ENCODE measurements at regions not wholly inside any gene's neighbourhood (a gene's known extent, or its start where the extent isn't known, plus 50 kb on each side); places are given as distances from the start of the nearest gene placed in this dataset.
"Not testable (repeated sequence)": the region's sequence is repeated elsewhere in the genome, so short reads cannot be mapped to it uniquely, and the experiment has no call there.

DNA sequence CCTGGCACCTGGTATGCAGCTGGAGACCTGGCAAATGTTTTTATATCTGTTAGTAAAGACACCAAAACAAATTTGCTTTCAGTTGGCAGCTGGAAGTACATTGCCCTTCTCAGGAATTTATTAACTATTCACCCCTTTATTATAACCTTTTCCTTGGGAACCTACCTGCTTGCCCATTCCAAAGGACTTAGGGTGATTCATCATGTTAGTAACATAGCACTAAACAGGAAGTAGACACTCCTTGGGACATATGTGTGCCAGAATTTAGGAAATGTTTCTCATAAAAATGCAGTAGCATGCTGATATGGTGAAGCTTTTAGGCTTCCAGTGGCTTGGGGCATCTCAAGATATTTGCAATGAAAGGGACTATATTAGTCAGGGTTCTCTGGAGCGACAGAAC, 184.2 kb downstream of the DMAC1 start:
- no peak for DNase-seq

DNA sequence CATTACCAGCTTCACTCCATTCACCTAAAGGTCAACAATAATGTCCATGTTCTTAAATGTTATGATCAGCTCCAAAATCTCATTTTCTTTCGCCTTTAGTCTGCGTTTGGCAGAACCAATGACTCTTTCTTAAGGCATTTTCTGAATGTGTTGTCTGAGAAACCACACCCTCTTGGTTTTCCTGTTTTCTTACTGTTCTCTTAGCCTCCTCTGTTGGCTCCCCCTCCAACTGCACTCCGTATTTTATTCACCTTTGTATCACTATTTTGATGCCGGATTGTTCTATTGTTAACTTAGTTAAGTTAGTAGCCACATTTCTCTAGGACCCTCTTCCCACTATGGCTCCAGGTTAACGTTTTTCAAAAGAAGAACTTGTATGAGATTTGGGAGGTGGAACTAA, 185.6 kb downstream of the DMAC1 start:
- no peak for DNase-seq

DNA sequence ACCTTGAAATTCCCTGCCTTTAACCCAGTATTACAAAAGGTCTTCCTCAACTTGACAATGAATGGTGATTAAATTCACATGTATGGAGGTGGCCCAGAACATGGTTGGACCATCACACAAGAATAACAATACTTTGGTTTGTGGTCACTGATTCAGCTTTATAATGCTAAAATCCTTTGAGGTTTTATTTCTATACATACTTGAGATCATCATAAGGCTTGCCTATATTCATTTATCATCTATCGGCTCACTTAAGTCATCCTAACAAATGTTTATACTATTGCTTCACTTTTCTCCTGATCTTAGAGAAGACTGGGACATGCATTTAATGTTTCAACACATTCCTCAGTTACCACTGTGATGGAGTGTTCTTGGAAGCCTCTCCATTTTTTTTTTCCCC, 191.3 kb downstream of the DMAC1 start:
- DNase-seq: no peak

DNA sequence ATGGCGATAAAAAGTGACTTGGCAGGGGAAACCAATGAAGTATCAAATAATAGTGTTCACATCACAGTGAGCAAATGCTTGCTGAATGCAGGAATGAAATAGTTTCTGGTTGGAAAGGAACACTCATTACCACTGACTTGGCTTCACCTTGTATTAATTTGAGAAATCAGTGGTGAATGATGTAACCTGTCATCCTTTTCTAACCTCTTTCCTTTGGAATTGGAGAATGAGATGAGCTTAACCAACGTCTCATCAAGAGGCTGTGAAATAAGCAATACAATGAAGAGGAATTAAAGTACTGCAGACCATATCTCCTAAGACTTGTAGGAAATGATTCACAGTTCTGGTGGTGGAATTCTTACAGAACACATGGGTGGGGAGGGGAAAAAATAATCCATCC, 192.2 kb downstream of the DMAC1 start:
- no peak for DNase-seq

DNA sequence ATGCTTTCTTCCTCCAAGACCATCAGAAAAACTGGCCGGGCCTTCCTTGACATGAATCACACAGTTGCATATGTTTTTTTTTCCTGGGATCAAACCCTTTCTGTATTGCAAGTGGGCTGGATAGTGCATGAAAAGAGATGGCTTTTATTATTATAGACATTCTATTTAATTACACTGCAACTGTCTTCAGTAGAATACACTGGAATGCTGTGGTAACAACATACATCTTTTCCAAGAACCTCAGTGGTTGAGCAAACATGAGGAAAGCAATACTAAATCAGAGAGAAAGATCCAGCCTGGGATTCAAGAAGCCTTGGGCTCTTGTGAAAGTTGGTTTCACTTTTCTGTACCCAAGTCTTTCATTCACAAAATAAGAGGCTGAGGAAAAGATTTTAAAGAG, 193.0 kb downstream of the DMAC1 start:
- no peak for DNase-seq

DNA sequence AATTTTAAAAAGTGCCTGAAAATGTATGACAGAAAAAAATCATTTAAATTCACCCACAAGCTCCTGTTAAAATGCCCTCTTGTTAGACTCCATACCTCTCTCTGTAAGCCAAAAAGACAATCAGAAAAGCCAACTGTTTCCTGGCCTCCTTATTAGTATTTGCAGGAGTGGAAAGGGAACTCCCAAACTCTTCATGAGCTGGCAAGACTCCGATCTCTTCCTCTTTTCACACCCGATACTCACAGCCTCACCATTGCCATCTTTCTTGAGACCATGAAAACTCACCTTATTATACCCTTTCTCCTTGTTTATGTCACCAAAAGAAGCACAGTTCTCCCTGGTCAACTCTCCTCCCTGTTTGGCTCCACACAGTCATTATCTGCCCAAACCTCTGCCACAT, 197.8 kb downstream of the DMAC1 start:
- DNase-seq: no peak

DNA sequence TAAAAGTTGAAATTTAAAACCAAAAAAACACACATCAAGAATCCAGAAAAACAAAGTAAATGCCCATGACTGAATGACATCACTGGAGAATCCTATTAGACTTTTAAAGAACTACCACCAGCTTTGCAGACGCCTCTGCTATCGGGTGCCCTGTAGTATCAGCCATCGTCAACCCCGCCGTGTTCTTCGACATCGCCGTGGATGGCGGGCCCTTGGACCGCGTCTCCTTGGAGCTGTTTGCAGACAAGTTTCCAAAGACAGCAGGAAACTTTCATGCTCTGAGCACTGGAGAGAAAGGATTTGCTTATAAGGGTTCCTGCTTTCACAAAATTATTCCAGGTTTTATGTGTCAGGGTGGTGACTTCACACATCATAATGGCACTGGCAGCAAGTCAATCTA, 201.9 kb downstream of the DMAC1 start:
- DNase-seq: no peak

DNA sequence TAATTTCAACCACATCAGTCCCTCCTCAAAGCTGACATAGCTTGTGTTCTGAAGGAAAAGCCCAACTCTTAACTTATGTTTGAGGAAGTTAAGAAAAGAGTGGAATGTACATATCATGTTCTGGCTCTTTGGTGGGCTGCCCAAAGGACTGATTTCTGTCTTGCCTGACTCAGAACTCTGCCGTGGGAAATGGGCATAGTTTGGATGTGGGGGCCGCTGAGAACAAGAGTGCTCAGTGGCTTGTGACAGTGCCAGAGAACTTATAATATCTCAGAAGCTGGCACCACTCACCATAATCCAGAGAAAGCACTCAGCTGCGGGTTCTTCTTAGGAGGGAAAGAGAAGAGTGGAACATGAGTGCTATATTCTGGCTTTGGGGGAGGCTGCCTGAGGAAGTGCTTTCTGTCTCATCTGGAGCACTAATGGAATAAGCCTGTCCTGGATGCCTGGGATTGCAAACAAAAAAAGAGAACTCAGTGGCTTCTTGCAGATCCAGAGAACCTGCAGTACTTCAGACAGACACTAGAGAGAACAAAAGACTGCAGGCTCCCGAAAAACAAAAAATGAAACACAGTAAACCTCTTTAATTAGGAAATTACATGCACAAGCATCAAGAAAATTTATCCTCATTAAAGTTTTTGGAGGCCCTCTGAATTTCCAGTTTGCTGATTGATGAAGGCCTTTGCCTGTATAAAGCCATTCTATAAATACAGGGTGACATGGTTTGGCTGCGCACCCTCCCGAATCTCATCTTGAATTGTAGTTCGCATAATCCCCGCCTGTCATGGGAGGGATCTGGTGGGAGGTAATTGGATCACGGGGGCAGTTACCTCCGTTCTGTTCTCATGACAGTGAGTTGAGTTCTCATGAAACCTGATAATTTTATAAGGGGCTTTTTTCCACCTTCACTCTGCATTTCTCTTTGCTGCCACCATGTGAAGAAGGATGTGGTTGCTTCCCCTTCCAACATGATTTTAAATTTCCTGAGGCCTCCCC, 207.0 kb downstream of the DMAC1 start:
- no peak for DNase-seq

DNA sequence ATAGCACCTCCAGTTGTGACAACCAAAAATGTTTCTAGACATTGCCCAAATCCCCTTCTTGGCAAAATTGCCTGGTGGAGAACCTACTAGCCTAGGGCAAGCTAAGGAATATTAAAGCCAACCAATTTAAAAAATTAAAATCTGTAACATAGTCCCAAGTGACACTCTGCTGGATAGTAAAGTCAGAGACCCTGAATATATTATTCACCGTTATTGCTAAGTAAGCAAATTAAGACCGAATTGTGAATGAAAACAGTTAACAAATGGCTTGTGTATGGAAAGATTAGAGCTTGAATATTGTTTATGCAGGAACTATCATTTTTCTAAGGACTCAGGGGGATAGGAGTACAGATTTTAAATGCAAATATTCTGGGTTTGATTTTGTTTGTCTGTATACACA, 208.1 kb downstream of the DMAC1 start:
- DNase-seq: no peak

DNA sequence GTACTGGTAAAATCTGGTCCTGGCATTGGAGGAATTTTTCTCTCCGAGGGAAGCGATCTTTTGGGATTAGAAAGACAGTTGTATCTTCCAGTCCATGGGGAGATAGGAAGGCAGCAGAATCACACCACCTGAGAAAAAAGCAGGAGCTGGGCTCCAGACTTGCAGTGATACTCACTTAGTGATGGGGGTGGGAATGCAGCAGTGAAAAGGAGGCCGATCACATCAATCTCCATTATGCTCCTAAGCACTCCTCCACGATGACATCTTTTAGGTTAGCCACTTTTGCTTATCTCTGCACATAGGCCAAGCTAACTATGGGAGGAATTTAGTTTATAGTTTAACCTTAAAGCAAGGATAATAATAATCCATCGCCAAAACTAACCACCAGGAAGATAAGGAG, 219.0 kb downstream of the DMAC1 start:
- no peak for DNase-seq

DNA sequence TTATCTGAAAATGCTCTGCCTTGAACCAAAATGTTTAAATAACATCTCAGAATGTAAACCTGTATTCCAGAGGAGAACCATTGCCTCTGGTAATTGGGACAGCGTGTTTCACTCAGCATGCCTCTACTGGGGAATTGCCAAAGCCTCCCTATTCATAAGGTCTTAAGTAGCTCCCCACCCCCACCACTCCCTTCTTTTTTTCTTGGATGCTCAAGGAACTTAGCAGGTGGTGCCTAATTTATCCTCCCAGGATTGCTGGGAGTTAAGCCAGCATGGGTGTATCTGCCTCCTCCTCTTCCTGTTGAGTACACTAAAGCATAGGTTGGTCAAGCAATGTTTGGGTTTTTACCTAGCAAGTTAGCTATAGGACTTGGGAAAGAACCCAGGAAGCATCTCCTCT, 220.2 kb downstream of the DMAC1 start:
- DNase-seq: no peak

DNA sequence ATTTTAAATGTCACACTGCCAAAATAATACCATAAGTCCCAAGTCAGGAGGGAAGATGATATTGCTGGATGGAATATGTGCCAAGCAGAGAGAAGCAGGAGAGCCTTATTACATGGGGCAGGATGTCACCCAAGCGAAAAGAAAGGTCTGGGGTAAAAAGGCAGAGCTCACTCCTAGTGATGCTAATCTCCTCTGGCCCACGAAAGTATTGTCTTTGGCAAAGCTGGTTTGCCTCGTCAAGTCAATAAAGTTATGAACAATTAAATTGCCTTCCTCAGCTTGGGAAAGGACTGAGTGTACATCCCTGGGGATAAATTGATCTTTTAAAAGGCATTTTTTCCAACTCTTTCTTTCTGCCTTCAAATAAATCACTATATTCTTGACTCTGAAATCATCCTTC, 220.6 kb downstream of the DMAC1 start:
- no peak for DNase-seq

DNA sequence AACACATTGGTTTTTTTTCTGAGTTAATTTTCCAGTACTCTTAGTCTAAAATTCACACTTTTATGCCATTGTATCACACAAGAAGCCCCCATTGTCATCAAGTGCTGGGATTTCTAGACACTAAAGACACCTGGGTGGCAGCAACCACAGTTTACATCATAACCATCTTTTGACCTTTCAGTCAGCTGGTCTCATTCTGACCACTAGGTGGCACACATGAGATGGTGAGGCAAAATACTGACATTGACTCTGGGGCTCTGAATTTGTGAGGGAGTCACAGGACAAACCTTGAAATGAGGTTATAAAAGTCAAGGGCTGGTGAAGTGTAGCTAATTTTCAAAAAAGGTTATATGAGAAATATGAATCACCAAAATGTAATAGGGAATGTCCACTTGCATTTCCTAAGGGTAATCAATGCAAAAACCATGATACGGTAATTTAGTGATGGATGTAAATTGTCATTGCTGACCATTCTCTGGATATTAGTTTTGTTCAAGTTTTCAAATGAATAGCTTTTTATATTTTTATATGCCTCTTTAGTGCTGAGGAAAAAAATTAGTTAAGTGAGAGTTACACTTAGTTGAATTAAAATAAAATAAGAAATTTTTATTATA, 229.4 kb downstream of the DMAC1 start:
- DNase-seq: peak; percentile 49

DNA sequence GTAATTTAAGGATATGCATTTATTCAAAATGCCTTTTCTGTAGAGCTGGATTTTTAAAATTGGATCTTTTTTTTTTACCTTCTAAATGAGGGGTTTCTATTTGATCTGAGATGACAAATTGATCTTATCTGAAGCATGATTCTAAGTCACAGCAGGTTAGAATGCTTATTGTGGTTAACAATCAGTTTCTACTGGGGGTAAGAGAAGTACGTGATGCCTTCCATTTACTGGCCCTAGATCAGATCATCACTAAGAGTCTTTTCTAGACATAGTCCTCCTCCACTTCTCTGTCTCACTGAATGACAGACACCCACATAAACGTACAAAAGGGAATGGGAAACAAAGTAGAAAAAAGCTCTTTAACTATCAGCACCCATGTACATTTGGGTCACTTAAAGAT, 231.9 kb downstream of the DMAC1 start:
- DNase-seq: no peak

DNA sequence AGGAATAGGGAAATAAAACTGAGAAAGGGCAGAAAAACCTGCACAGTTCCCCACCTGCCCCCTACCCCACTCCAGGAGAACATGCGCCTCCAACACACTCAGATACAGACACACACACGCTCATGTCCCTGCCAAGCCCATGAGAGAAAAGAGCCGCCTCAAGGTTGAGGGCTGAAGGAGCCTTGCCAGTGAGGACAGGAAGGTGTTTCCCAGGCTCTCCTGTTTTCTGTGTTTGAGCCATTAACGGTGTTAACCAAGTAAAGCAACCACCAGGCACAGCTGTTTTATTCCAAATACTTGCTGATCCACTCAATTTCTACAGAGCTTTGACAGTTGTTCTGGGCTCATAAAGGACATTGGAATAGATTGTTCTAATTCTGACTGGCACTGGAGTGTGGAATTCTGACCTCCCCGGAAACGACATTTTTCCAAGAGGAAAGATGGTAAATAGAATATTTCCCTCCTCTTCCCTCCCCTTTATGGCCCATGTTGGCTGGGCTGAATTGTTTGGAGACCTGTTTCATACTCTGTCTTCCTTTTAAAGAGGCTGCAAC, 238.0 kb downstream of the DMAC1 start:
- no peak for DNase-seq

DNA sequence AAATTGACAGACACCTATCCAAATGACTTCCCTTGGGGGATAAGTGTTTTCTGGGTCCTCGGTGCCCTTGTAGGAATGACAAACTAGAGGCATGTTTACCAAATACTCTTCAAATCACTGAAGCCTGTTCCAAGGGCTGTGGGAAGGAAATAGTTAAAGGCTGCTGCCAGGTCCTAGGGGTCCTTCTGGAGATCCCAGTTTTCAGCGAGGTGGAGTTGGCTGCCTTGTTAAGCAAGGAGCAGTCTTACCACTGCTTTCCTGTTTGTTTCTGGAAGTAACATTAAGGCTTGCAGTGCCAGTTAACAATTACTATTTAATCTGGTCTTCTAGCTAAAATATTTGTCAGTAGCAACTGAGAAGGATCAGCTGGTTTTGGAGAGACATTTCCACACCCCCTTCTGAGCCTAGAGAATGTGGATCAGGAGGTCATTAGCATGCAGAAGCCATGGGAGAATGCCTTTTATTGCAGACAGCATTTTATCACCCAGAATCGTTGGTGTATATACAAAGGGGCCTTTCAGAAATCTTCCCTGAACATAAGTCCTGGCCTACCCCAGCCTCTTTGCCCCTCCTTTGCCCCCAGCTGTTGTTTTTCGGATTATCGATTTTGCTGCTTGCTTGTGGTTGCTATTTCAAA, 238.8 kb downstream of the DMAC1 start:
- DNase-seq: no peak

DNA sequence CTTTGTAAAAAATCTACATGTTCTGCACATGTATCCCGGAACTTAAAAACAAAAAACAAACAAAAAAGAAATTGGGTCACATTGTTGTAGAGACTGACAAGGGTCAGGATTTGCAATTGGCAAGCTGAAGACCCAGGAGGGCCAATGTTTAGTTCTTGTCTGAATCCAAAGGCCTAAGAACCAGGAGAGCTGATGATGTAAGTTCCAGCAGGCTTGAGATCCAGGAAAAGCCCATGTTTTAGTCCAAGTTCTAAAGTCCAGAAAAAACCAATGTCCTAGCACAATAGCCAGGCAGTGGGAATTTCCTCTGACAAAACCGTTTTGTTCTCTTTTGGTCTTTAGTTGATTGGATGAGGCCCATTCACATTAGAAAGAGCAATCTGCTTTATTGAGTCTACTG, 244.9 kb downstream of the DMAC1 start:
- DNase-seq: no peak

DNA sequence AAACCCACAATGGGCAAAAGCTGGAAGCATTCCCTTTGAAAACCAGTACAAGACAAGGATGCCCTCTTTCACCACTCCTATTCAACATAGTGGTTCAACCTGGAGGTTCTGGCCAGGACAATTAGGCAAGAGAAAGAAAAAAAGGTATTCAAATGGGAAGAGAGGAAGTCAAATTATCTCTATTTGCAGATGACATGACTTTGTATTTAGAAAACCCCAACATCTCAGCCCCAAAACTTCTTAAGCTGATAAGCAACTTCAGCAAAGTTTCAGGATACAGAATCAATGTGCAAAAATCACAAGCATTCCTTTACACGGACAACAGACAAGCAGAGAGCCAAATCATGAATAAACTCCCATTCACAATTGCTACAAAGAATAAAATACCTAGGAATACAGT, 246.9 kb downstream of the DMAC1 start:
- not testable (repeated sequence) for DNase-seq

DNA sequence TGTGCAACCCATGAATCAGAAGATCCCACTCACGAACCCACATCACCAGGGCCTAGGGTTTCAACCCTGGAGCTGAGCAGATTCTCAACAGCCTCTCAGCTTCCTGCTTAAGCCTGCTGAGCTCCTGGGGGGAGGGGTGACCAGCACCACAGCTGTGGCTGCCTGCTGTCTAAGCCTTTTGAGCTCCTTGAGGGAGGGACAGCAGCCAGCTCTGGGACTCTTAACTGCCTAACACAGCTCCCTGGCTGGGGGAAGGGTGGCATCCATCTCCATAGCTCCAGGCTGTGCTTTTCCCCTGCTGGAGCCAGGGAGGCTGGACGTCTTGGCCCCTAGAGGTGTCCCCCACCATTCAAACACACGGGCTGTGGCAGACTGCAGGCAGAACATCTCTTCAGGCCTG, 250.3 kb downstream of the DMAC1 start:
- no peak for DNase-seq

DNA sequence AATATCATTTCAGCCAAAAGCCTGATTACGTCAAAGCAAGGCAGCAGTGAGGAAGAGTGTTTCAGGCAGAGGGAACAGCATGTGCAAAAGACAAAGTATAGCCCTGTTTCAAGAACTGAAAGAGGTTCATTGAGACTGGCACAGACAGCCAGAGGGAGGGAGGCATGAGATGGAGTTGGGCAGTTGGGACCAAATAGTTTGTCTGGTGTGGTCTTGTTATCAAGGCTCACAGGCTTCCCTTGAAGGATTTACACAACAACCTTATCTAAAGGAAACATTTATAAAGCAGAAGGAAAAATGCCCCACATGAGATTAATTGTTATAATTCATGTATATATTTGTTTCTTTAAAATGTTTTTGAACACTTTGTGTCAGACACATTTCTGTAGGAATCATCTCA, 253.3 kb downstream of the DMAC1 start:
- no peak for DNase-seq

DNA sequence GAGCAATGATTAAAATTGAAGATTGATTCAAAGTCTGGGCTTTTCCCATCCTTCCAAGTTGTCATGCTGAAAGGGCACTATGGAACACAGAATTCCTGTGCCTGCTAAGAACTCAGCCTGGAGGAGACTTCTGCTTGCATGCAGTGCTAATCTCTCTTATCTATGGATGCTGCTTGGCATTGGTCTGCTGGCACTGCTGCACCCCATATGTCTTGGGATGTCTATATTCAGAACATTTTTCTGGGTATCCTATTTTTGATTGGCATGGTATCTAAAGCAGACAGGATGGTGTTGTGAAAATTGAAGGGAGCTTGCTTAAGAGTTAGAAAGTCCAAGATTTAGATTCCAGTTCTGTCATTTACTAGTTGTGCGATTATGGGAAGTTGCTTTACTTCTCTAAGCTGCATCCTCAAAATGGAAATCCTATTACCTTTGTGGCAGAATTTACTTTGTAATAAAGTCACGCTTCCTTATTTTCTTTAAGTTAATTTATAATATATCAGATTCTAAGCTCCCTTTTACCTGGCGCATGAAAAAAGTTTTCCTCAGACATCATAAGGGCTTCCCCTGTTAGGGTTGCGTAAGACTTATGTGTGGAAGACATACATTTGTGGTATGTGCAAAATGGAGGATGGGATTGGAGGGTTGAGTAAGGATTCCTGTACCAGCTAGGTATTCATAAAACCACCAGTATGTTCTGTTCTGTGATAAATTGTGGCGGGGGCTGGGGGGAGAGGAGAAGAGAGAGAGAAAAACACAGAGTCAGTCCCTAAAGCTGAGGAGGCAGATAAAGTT, 254.0 kb downstream of the DMAC1 start:
- DNase-seq: no peak

DNA sequence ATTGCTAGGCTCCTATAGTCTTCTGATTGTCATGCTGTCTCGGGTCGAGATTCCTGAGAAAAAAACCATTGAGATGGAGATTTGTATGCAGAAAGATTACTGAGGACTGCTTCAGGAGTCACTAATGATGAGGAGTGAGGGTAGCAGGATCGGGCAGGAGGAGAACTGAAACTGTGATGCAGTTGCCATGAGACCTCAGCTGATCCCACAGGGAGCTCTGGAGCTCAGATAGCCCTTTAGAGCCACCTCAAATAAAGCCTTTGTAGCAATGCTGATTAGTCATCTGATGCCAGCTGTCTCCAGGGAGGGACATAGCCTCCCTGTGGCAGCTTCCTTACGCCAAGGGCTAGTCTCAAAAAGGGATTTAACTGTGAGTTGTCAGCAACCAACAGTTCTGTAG, 256.9 kb downstream of the DMAC1 start:
- no peak for DNase-seq

DNA sequence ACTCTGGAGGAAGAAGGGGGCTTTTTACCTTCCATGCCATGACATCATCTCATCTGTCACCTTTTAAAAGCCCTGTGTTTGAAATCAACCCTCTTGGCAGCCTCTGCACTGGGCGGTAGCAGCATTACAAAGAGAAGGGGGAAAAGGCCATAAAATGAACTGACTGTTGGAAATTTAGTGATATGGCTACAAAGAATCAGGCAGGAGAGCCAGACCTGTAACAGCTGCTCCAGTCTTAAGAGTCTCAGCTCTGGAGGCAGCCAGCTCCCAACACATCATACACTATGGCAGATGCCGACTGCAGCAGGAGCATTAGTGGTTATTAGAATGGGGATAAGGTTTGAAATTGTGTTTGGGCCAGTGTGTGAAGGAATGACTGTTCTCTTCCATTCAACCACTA, 257.5 kb downstream of the DMAC1 start:
- no peak for DNase-seq
